Omental fat pad (tissue), 3 donors: ENCODE measurements at regions not wholly inside any gene's neighbourhood (a gene's known extent, or its start where the extent isn't known, plus 50 kb on each side); places are given as distances from the start of the nearest gene placed in this dataset.

Experiments
- ATAC-seq: fragments of 150-250 bp; one replicate; pipeline ENCODE4 v1.9.1; 2016; ENCODE audit warnings: mild to moderate bottlenecking, moderate library complexity; ENCODE audit not compliant: low FRiP score
- DNase-seq: peaks from one replicate; pipeline ENCODE4 v3.0.0-alpha.2; 2019; ENCODE audit warnings: low spot score
- CTCF ChIP-seq, 3 donors: fragments of 450-650 bp; IDR thresholded peaks; one replicate each; pipeline ENCODE4 v1.5.1; 2016 to 2017; ENCODE audit warnings: antibody characterized with exemption in 3 of 3, mild to moderate bottlenecking in 3 of 3, moderate library complexity in 2 of 3

- DNase-seq (no peak), ATAC-seq (no peak)
- no peak for TF ChIP-seq CTCF (IDR thresholded peaks at IDR 0.05)
These were observed 248.8 kb upstream of the NEBL start for GRCh38 chr10:21145751-21146435.

- no peak for TF ChIP-seq CTCF (IDR thresholded peaks at IDR 0.05)
- ATAC-seq (no peak), DNase-seq (no peak)
These were observed 246.9 kb upstream of the NEBL start for GRCh38 chr10:21144047-21144446.

- TF ChIP-seq CTCF (IDR thresholded peaks at IDR 0.05): no peak
- ATAC-seq (no peak), DNase-seq (no peak)
These were observed 244.9 kb upstream of the NEBL start for GRCh38 chr10:21141946-21142492.

GRCh38 chr10:21138769-21139340 lies 241.7 kb upstream of the NEBL start:
- ATAC-seq: no peak
- no peak for TF ChIP-seq CTCF (IDR thresholded peaks at IDR 0.05)
- DNase-seq: no peak

- TF ChIP-seq CTCF (IDR thresholded peaks at IDR 0.05): no peak
- ATAC-seq: peak; percentile 93
These were observed 238.2 kb upstream of the NEBL start for GRCh38 chr10:21135023-21135931.

GRCh38 chr10:21134645-21135022 lies 237.5 kb upstream of the NEBL start:
- no peak for TF ChIP-seq CTCF (IDR thresholded peaks at IDR 0.05)
- ATAC-seq (no peak), DNase-seq (no peak)

More at GRCh38 chr10:21135023-21135931, 238.2 kb upstream of the NEBL start:
- DNase-seq: no peak
